GM06990 (cell line): ENCODE measurements at regions not wholly inside any gene's neighbourhood (a gene's known extent, or its start where the extent isn't known, plus 50 kb on each side); places are given as distances from the start of the nearest gene placed in this dataset.

Experiments
- DNase-seq: peaks from one replicate; pipeline ENCODE4 v3.0.0-alpha.2; 2011; ENCODE audit not compliant: insufficient read length; ENCODE audit errors: extremely low read depth
- H3K27me3 ChIP-seq: replicated peaks from 2 replicates; pipeline ENCODE4 v1.6.0; 2011; ENCODE audit warnings: low read length; ENCODE audit not compliant: control insufficient read depth, insufficient read depth
- H3K36me3 ChIP-seq: 2 replicates; pipeline ENCODE4 v1.5.1; 2011; ENCODE audit warnings: low read length; ENCODE audit not compliant: control insufficient read depth, insufficient read depth
- H3K4me3 ChIP-seq: replicated peaks from 2 replicates; pipeline ENCODE4 v1.5.1; 2011; ENCODE audit warnings: low read depth, mild to moderate bottlenecking, control low read depth, low read length
- CTCF ChIP-seq: IDR thresholded peaks from 2 replicates; pipeline ENCODE4 v1.5.1; 2011; ENCODE audit warnings: low read length, control low read depth, mild to moderate bottlenecking, inconsistent platforms; ENCODE audit not compliant: insufficient read depth, poor library complexity, severe bottlenecking

DNA sequence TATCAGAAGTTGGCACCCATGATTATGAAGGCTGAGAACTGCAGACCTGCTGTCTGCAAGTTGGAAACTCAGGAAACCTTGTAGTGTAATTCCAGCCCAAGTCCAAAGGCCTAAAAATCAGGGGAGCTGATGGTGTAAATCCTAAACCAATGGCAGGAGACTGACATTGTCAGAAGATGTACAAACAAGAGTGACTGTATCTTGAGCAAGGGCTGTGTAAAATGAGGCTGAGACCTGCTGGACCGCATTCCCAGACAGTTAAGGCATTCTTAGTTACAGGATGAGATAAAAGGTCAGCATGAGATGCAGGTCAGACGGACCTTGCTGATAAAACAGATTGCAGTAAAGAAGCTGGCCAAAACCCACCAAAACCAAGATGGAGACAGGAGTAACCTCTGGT is 147.7 kb downstream of the COG6 start:
- no peak for DNase-seq
- TF ChIP-seq CTCF = no peak
- Histone ChIP-seq H3K27me3 (no peaks in the 10 kb centered on the region), H3K36me3 (no peaks in the 10 kb centered on the region), H3K4me3 (no peak overlapping the region)

DNA sequence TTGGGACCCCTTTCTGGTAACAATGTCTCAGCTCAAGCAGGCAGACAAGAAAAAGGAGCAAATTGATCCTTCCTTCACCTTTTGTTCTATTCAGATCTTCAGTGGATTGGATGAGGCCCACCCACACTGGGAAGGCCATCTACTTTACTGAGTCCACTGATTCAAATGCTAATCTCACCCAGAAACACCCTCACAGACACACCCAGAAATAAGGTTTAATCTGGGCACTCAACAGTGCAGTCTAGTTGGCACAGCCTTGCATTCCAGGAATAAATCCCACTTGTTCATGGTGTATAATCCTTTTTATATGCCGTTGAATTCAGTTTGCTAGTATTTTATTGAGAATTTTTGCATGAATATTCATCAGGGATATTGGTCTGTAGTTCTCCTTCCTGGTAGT is 148.4 kb downstream of the COG6 start:
- no peaks in the 10 kb centered on the region for H3K27me3 ChIP-seq
- DNase-seq = no peak
- no peak for TF ChIP-seq CTCF
- H3K4me3 ChIP-seq = no peak overlapping the region
- H3K36me3 ChIP-seq = no peaks in the 10 kb centered on the region

DNA sequence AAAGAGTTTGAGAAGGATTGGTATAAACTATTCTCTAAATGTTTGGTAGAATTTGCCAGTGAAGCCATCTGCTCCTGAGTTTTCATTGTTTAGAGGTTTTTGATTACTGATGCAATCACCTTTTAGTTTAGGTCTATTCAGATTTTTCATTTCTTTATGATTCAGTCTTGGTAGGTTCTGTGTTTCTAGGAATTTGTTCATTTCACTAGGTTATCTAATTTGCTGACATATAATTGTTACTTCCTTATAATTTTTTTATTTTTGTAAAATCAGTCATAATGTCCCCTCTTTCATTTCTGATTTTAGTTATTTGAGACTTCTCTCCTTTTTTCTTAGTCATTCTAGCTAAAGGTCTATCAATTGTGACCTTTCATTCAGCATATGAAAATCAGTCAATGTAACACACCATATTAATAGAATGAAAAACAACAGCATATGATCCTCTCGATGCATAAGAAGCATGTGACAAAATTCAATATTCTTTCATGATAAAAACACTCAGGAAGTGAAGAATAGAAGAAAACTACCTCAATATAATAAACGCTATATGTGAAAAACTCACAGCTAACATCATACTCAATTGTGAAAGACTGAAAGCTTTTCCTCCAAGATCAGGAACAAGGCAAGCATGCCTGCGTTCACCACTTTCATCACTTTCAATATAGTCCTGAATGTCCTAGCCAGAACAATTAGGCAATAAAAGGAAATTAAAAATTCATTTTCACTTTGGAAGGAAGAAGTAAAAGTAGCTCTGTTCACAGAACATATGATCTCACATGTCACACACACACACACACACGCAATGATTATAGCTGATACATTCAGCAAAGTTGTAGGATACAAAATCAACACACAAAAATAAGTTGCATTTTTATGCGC is 149.1 kb downstream of the COG6 start:
- Histone ChIP-seq H3K36me3 (no peaks in the 10 kb centered on the region), H3K4me3 (no peak overlapping the region), H3K27me3 (no peaks in the 10 kb centered on the region)
- no peak for DNase-seq
- TF ChIP-seq CTCF = no peak

DNA sequence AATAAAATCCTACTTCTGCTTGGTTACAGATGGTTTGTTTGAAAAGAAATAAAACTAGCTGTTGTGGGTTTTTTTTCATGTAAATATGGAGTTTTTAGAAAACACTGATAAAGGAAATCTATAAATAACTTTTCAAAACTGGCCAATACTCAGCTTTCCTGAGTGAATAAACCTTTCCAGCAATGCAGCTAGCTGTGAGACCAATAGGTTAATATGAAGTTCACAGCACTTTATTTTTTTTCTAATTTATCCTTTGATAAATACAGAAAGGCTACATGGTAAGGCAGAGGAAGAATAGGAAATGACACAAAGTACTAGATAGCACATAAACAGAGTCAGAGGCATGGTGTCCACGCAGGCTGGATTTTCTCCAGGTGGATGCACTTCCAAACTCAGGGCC is 154.0 kb downstream of the COG6 start:
- TF ChIP-seq CTCF = no peak
- no peaks in the 10 kb centered on the region for H3K36me3 ChIP-seq
- no peaks in the 10 kb centered on the region for H3K27me3 ChIP-seq
- no peak overlapping the region for H3K4me3 ChIP-seq
- no peak for DNase-seq

DNA sequence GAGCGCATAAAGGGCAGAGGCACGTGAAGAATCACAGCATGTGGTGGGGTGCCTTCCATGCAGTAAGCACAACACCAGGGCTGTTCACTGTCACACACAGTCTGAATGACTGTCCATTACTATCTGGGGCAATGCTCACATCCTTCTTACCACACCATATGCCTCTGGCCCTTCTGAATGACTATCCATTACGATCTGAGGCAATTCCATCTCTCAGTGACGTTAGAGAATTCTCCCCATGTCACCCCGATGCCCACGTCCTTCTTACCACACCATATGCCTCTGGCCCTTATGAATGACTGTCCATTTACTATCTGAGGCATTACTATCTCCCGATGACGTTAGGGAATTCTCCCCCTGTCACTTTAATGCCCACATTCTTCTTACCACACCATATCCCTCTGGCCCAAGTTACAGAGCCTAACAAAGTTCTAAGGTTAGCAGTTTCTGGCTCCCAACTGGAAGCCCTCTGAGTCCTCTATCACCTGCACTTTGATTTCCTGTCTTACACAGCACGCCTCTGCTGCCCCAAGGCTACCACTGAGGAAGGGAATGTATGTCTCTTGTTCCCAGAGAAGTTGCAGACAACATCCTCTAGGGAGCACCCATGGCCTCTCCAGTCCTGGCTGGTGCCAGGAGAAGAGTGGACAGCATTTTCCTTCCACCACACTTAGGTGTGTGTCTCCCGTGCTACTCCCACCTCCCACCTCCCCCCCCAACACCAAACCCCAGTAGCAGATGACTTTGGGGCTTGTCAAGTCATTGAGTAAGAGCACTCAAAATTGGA is 154.8 kb downstream of the COG6 start:
- TF ChIP-seq CTCF = no peak

More for the DNA sequence above, 154.8 kb downstream of the COG6 start:
- Histone ChIP-seq H3K4me3 (no peak overlapping the region), H3K36me3 (no peaks in the 10 kb centered on the region), H3K27me3 (no peaks in the 10 kb centered on the region)
- no peak for DNase-seq
